ENCODE measurements at regions not wholly inside any gene's neighbourhood (a gene's known extent, or its start where the extent isn't known, plus 50 kb on each side); places are given as distances from the start of the nearest gene placed in this dataset.

DNA sequence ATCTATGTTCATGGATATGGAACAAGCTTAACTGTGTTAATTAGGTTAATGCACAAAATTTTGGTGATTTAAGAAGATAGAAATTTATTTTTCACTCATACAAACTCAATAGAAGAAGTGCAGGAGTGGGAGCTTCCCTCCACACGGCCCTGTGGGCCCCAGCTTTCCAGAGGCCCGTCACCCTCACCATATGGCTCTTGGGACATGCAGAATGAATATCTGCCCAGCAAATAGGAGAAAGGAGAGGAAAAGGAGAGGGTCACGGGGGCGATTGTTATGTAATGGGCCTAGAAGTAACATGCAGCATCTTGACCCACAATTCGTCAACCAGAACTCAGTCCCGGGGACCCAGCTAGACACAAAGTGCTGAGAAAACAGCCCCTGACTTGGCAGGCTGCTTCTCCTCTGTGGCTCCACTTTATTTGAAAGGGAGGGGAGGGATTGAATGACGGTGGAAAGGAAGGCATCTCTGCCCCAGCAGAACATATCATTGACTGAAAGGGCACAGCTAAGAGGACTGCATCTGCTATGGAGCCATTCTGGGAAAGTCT, 648.2 kb upstream of the ID2 start:
- H2BK12ac ChIP-seq (ENCODE audit: insufficient read length, low read depth, low read length) = no peak overlapping the region
- H2AFZ ChIP-seq (ENCODE audit: low read length) = no peak overlapping the region
- no peaks in the 10 kb centered on the region for H3K79me1 ChIP-seq (ENCODE audit: insufficient read depth, low read depth, low read length, poor library complexity, severe bottlenecking)
- Mint-ChIP-seq H3K4me3 (no peak overlapping the region), H3K27ac (no peak overlapping the region), H3K4me1 (0 out of 4 replicates have a peak, but pooled peaks cover 0 to 4% of the 10 kb centered on the region in 2 experiments), H3K27me3 (ENCODE audit: low read depth) (peaks cover 3% of the 10 kb centered on the region; the same call in 1 of the 2 replicates), H3K9me3 (no peaks in the 10 kb centered on the region), H3K36me3 (ENCODE audit: insufficient read depth in 1 of 3, low read depth in 3 of 3) (no peaks in the 10 kb centered on the region; a peak in 1 of 7 replicates)
- DNase-seq = no peak
- no peak overlapping the region for H3T11ph ChIP-seq (ENCODE audit: low read length)
- no peak overlapping the region for H3K23ac ChIP-seq (ENCODE audit: insufficient read length, low read depth, low read length)
- H4K20me1 ChIP-seq (ENCODE audit: control insufficient read depth, insufficient read depth, insufficient read length) = no peaks in the 10 kb centered on the region
- H3K4ac ChIP-seq (ENCODE audit: low read depth, low read length) = no peak overlapping the region
- no peaks in the 10 kb centered on the region for H3K4me1 ChIP-seq (ENCODE audit: insufficient read depth, low read length)
- no peak overlapping the region for H4K5ac ChIP-seq (ENCODE audit: insufficient read length, low read depth, low read length)
- no peak overlapping the region for H2BK20ac ChIP-seq (ENCODE audit: low read depth, low read length, poor library complexity, severe bottlenecking)
- H3K27me3 ChIP-seq (ENCODE audit: insufficient read depth, low read length) = no peaks in the 10 kb centered on the region
- H3K14ac ChIP-seq (ENCODE audit: insufficient read depth, low read length) = no peak overlapping the region
- H4K91ac ChIP-seq (ENCODE audit: insufficient read length, low read depth, low read length) = no peak overlapping the region
- H2BK5ac ChIP-seq (ENCODE audit: insufficient read length, low read length) = no peak overlapping the region
- no peaks in the 10 kb centered on the region for H3K23me2 ChIP-seq (ENCODE audit: insufficient read length, low read depth, low read length, poor library complexity, severe bottlenecking)
- TF ChIP-seq, protein P1, sequence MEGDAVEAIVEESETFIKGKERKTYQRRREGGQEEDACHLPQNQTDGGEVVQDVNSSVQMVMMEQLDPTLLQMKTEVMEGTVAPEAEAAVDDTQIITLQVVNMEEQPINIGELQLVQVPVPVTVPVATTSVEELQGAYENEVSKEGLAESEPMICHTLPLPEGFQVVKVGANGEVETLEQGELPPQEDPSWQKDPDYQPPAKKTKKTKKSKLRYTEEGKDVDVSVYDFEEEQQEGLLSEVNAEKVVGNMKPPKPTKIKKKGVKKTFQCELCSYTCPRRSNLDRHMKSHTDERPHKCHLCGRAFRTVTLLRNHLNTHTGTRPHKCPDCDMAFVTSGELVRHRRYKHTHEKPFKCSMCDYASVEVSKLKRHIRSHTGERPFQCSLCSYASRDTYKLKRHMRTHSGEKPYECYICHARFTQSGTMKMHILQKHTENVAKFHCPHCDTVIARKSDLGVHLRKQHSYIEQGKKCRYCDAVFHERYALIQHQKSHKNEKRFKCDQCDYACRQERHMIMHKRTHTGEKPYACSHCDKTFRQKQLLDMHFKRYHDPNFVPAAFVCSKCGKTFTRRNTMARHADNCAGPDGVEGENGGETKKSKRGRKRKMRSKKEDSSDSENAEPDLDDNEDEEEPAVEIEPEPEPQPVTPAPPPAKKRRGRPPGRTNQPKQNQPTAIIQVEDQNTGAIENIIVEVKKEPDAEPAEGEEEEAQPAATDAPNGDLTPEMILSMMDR (conservative IDR thresholded peaks at IDR 0.05) = no peak
- no peaks in the 10 kb centered on the region for H3K79me2 ChIP-seq (ENCODE audit: insufficient read depth, low read length)
- H3K9ac ChIP-seq (ENCODE audit: extremely low read depth, insufficient read length, low read length) = no peak overlapping the region
- no peak overlapping the region for H3K27ac ChIP-seq (ENCODE audit: insufficient read length, low read depth, low read length)
- no peak overlapping the region for H3K18ac ChIP-seq (ENCODE audit: insufficient read length, low read depth, low read length)
- no peak overlapping the region for H4K8ac ChIP-seq (replicated peaks; ENCODE audit: insufficient read length, low read depth, low read length)
- H3K9me3 ChIP-seq (ENCODE audit: control insufficient read depth, low read depth, low read length) = no peaks in the 10 kb centered on the region
- no peak overlapping the region for H2BK15ac ChIP-seq (ENCODE audit: low read depth, low read length)
- no CpG with 5 or more reads among the region's 7 CpGs for WGBS (ENCODE audit: extremely low coverage, insufficient read length, low lambda C conversion rate)
- H2BK120ac ChIP-seq (ENCODE audit: low read depth, low read length, poor library complexity, severe bottlenecking) = no peak overlapping the region
- no peak overlapping the region for H3K4me2 ChIP-seq (ENCODE audit: insufficient read depth, insufficient read length, low read length)
- no peak overlapping the region for H3K56ac ChIP-seq (ENCODE audit: insufficient read length, low read depth, low read length)
- no peak overlapping the region for H2AK5ac ChIP-seq (ENCODE audit: insufficient read length, low read length)

Data from H9 (cell line).